Activated naive CD8-positive, alpha-beta T cell (primary cell): ENCODE measurements at regions not wholly inside any gene's neighbourhood (a gene's known extent, or its start where the extent isn't known, plus 50 kb on each side); places are given as distances from the start of the nearest gene placed in this dataset.

Experiments used
- H3K27ac Mint-ChIP-seq: one replicate; pipeline ENCODE4 v1.8.0; 2021; ENCODE audit warnings: mixed read lengths
- H3K27me3 Mint-ChIP-seq: one replicate; pipeline ENCODE4 v1.8.0; 2021; ENCODE audit warnings: mixed read lengths
- H3K36me3 Mint-ChIP-seq: one replicate; pipeline ENCODE4 v1.8.0; 2021; ENCODE audit warnings: mixed read lengths
- H3K4me1 Mint-ChIP-seq: one replicate; pipeline ENCODE4 v1.8.0; 2021; ENCODE audit warnings: low read depth, mixed read lengths
- H3K4me3 Mint-ChIP-seq: one replicate; pipeline ENCODE4 v1.8.0; 2021; ENCODE audit warnings: mild to moderate bottlenecking, mixed read lengths
- H3K9me3 Mint-ChIP-seq: one replicate; pipeline ENCODE4 v1.8.0; 2021; ENCODE audit warnings: low read depth, mixed read lengths

DNA sequence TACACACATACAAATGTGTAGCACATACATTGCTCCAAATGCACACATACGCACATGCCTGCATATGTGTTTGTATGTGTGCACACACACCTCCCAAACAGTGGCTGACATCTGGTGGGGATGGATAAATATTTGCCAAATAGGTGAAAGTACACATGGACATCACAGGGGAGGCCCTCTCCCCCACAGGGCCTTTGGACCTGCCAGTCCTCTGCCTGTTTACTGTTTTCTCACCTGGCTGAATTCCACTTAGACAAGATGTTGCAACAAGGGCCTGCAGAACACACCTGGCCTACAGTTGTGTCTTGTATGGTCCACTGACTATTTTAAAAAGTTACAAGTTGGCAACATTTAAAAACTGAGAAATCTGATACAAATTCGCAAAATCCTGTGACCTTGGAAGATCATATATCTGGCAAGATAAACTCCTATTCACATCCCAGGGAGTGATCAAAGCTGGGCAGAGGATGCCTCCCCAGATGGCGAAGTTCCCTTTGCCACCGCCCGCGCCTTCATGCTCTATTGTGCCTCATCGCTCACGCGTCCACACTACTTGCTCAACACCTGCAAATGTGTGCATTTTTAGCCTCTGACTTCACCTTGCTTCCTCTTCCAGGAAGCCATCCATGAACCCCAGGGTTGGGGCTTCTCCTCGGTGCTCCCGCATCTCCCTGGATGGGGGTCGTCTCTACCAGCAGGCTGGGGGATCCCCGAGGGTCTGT is 118.4 kb upstream of the FZD10 start:
- Mint-ChIP-seq H3K27me3 (peaks cover 50% of the 10 kb centered on the region), H3K4me1 (no peaks in the 10 kb centered on the region), H3K27ac (no peak overlapping the region), H3K9me3 (no peaks in the 10 kb centered on the region), H3K36me3 (no peaks in the 10 kb centered on the region), H3K4me3 (no peak overlapping the region)

DNA sequence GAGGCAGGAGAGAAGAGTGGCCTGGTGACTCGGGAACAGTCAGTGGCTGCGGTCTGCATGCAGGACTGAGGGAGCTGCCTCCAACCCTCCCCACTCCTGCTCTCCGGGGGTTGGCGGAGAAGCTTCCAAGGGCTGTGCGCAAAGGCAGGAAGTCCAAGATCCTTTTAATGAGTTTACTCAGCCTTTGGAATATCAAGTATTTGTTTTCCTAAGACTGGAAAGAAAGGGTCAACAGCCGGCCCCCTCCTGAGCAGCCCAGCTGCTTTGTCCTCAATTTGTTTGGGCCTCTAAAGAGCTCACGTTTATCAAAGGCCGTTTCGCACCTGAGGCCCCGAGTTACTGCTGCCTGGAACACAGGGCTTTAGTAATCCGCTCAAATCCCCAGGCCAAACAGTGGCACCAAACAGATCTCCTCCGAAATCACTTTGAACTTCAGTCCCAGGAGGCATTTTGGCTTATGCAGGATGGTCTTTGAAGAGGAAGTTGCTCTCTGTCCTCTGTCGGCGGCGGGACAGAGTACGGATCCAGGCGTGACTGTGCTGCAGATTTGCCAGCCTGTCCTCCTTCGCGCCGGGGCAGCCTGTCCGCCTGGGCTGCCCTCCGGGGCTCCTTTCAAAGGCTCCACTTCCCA is 117.2 kb upstream of the FZD10 start:
- H3K36me3 Mint-ChIP-seq = no peaks in the 10 kb centered on the region
- no peak overlapping the region for H3K27ac Mint-ChIP-seq
- peaks cover 43% of the 10 kb centered on the region for H3K27me3 Mint-ChIP-seq
- no peaks in the 10 kb centered on the region for H3K4me1 Mint-ChIP-seq
- no peak overlapping the region for H3K4me3 Mint-ChIP-seq
- H3K9me3 Mint-ChIP-seq = no peaks in the 10 kb centered on the region

DNA sequence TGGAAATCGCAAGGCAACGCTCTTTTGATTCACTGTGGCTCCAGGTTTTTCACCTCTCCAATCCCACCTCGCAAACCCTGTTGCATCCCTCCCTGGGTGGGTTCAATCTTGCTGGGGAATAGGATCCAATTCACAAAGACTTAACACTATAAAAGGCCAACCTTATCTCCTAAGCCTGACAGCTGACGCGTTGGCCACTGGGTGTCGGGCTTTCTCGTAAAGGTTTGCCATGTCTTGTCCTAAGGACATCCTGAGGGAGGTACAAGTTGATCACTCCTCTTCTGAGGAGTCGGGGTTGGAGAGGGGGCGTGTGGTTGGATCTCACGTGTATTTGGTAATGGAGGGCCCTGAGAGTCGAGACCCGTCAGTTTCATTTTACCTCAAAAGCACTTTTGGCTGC is 112.6 kb upstream of the FZD10 start:
- no peak overlapping the region for H3K27ac Mint-ChIP-seq
- H3K36me3 Mint-ChIP-seq = no peaks in the 10 kb centered on the region
- peaks cover under 1% of the 10 kb centered on the region for H3K9me3 Mint-ChIP-seq
- H3K4me3 Mint-ChIP-seq = no peak overlapping the region
- no peaks in the 10 kb centered on the region for H3K4me1 Mint-ChIP-seq
- H3K27me3 Mint-ChIP-seq = peaks cover 30% of the 10 kb centered on the region

DNA sequence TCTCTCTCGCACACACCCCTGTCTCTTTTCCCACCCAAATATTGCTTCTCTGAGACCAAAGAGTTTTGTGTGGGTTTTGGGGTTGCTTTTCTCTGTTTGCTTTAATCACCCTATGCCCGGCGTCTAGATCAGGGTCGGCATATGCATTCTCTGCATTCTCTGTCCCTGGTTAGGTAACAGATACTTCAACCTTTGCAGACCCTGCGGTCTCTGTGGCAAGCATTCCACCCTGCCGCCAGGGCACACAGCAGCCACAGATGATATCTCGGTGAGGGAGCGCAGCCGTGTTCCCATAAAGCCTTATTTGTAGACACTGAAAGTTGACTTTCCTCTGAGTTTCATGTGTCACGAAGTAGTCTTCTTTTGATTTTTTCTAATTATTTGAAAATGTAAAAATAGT is 110.4 kb upstream of the FZD10 start:
- Mint-ChIP-seq H3K27ac (no peak overlapping the region), H3K36me3 (no peaks in the 10 kb centered on the region), H3K9me3 (peaks cover 5% of the 10 kb centered on the region), H3K4me3 (no peak overlapping the region), H3K4me1 (no peaks in the 10 kb centered on the region), H3K27me3 (peaks cover 21% of the 10 kb centered on the region)

DNA sequence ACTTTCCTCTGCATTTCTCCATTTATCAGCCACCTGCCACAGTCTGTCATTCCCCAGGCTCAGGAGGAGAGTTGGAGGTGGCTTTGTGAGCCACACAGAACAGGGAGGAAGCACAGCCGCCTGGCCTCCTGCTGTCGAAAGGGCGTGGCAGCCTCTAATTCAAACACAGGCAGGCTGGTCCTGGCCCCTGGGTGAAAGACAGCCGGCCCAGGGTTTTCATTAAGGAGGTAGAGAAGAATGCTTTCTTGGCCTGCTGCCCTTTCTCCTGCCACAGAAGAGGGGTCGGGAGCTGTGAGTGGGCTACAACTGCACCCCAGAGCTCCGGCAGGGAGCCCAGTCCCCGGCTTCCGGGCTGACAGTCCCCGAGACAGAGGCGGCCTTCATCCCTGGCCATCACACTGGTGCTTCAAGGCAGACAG is 108.6 kb upstream of the FZD10 start:
- Mint-ChIP-seq H3K36me3 (no peaks in the 10 kb centered on the region), H3K27me3 (peaks cover 12% of the 10 kb centered on the region), H3K4me1 (no peaks in the 10 kb centered on the region), H3K9me3 (peaks cover 5% of the 10 kb centered on the region), H3K4me3 (no peak overlapping the region), H3K27ac (no peak overlapping the region)

DNA sequence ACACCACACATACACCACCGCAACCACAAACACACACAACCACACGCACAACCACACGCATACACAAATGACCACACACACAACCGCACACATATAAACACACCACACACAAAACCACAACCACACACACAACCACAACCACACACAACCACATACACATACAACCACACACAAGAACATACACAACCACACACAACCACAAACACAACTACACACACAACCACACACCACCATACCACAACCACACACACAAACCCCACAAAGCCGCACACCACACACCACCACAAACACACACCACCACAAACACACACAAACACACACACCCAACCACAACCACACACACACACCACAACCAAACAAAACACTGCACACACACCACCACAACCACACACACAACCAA is 107.5 kb upstream of the FZD10 start:
- Mint-ChIP-seq H3K4me3 (no peak overlapping the region), H3K27me3 (peaks cover 9% of the 10 kb centered on the region), H3K27ac (no peak overlapping the region), H3K36me3 (no peaks in the 10 kb centered on the region), H3K9me3 (peaks cover 5% of the 10 kb centered on the region), H3K4me1 (no peaks in the 10 kb centered on the region)

DNA sequence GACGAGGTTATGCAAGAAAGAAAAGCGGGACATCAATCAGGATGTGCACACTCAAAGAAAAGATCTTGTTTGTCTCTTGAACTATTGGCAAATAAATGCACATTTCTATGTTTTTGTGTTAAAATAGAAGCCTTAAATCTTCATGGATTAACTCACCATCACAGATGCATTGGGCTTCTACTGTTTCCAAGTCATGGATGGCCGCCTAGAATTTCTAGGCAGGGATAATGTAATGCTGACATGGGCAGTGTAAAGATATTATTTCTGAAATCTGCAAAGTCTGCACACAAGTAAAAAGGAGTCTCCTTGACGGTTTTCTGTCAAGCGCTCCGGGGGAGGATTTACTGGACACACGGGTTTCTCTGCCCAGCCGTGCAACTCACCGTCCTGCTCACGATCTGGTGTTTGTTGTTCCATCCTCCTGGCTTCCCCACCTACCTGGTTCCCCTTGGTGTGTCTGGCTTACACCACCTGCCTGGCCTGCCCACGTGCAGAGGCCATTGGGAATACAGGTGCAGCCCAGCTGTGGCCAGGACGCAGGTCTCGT is 103.3 kb upstream of the FZD10 start:
- H3K27ac Mint-ChIP-seq = no peak overlapping the region
- H3K27me3 Mint-ChIP-seq = peaks cover 4% of the 10 kb centered on the region
- peaks cover 5% of the 10 kb centered on the region for H3K9me3 Mint-ChIP-seq
- no peaks in the 10 kb centered on the region for H3K36me3 Mint-ChIP-seq
- no peak overlapping the region for H3K4me3 Mint-ChIP-seq
- no peaks in the 10 kb centered on the region for H3K4me1 Mint-ChIP-seq

DNA sequence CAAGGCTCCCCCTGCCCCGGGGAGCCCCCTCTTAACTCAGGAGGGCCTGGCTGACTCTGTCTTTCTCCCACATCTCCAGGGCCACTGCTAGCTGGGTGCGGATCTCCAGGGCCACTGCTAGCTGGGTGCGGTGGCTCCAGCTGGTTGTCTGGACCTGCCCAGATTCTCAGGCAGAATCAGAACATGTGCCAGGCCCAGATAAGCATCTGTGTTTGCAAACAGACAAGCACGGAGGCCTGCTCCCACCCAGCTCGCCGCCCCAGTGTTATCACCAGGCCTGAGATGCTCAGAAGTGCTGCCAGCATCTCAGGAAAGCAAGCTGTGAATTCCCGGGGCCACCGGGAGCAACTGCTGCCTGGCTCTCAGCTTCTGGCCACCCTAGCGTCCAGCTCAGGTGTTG is 98.4 kb upstream of the FZD10 start:
- peaks cover 4% of the 10 kb centered on the region for H3K27me3 Mint-ChIP-seq
- H3K4me1 Mint-ChIP-seq = no peaks in the 10 kb centered on the region
- no peak overlapping the region for H3K27ac Mint-ChIP-seq
- H3K9me3 Mint-ChIP-seq = no peaks in the 10 kb centered on the region
- H3K36me3 Mint-ChIP-seq = no peaks in the 10 kb centered on the region
- no peak overlapping the region for H3K4me3 Mint-ChIP-seq

DNA sequence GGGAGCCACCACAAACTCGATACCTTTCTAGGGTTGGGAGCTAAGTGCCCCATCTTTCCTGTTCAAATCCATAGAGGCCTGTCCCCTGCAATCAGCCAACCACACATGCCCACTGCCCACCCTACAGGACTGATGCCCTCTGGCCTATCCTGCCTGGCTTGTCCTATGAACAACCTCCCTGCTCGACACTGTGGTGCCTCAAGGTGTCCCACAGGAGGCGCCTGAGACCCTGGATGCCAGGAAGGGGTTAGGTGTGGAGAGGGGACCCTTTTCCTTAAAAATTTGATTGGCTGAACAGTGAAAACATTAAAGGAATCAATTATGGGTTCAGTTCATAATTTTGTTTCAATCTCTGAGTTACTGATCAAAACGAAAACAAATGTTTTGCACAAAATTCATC is 97.3 kb upstream of the FZD10 start:
- no peak overlapping the region for H3K4me3 Mint-ChIP-seq
- peaks cover 4% of the 10 kb centered on the region for H3K27me3 Mint-ChIP-seq
- H3K27ac Mint-ChIP-seq = no peak overlapping the region

DNA sequence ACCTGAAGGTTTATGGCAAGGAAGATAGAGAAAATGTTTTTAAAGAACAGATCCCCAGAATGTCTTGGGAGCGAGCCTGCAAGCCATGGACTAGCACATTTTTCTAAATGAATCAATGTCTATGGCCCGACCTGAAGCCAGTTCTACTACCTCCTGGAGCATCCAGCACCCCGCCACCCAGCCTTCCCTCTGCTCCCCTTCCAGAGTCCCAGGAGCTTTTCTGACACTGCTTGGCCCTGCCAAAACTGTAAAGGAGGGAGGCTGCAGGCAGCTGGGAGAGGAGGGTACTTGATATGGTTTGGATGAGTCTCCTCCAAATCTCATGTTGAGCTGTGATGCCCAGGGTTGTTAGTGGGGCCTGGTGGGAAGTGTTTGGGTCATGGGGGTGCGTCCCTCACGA is 95.5 kb upstream of the FZD10 start:
- H3K4me1 Mint-ChIP-seq = no peaks in the 10 kb centered on the region
- no peak overlapping the region for H3K4me3 Mint-ChIP-seq
- H3K36me3 Mint-ChIP-seq = no peaks in the 10 kb centered on the region
- no peaks in the 10 kb centered on the region for H3K9me3 Mint-ChIP-seq
- peaks cover 2% of the 10 kb centered on the region for H3K27me3 Mint-ChIP-seq
- H3K27ac Mint-ChIP-seq = no peak overlapping the region

More for the DNA sequence above, 97.3 kb upstream of the FZD10 start:
- no peaks in the 10 kb centered on the region for H3K4me1 Mint-ChIP-seq
- no peaks in the 10 kb centered on the region for H3K9me3 Mint-ChIP-seq
- H3K36me3 Mint-ChIP-seq = no peaks in the 10 kb centered on the region

DNA sequence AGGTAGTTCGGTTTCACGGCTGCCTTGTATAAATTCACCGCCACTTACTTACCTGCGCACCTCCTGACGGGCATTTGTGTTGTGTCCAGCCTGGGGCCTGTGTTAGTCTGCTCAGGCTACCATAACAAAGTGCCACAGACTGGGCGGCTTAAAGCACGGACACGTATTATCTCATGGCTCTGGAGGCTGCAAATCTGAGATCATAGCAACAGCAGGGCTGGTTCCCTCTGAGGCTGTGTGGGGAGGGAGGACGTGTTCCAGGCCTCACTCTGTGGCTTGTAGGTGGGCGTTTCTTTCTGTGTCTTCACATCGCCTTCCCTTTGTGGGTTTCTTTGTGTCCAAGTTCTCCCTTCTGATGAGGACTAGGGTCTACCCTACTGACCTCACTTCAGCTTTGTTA is 93.5 kb upstream of the FZD10 start:
- H3K27me3 Mint-ChIP-seq = peaks cover 3% of the 10 kb centered on the region

DNA sequence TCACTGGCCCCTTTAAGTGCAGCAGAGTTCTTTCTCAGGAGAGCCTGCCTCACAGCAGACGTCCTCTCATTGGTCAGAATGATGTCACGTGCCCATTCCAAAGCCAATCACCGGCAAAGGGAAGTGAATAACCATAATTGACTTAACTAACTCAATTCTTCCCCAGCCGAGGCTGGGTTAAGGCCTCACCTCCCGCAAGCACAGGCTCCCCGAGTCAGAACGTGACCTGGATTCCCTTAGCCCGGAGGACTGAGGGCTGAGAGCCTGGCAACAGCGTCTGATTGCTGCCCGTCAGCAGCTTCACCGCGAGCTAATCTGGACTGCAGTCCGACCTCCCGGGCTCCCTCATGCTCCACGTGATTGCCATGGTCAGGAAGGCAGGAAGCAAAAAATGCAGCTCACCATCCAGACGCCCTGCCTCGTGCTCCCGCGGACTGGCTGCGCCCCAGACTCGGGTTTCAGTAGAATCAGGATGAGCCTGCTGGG is 92.1 kb upstream of the FZD10 start:
- Mint-ChIP-seq H3K27me3 (peaks cover 8% of the 10 kb centered on the region), H3K36me3 (no peaks in the 10 kb centered on the region), H3K9me3 (no peaks in the 10 kb centered on the region), H3K4me1 (no peaks in the 10 kb centered on the region), H3K27ac (no peak overlapping the region), H3K4me3 (no peak overlapping the region)

More for the DNA sequence above, 93.5 kb upstream of the FZD10 start:
- Mint-ChIP-seq H3K27ac (no peak overlapping the region), H3K4me3 (no peak overlapping the region), H3K4me1 (no peaks in the 10 kb centered on the region), H3K36me3 (no peaks in the 10 kb centered on the region), H3K9me3 (no peaks in the 10 kb centered on the region)

DNA sequence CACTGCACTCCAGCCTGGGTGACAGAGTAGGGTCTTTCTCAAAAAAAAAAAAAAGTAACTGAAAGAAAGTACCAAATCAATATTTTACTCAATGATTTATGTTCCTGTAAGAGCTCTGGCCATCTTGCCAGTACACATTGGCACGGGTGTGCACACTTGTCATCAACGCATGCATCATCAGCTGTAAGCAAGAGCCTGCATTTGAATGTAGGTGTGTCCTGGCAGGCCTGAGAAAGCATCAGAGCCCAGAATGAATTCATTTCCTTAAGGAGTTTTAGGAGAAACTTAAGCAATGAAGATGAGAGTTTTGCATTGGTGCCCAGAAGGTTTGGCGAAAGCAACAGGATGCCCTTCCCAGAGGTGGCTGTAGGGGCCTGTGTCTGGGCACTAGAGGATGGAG is 88.5 kb upstream of the FZD10 start:
- Mint-ChIP-seq H3K4me3 (no peak overlapping the region), H3K27ac (no peak overlapping the region), H3K27me3 (peaks cover 20% of the 10 kb centered on the region), H3K36me3 (no peaks in the 10 kb centered on the region), H3K4me1 (peaks cover 2% of the 10 kb centered on the region), H3K9me3 (no peaks in the 10 kb centered on the region)

DNA sequence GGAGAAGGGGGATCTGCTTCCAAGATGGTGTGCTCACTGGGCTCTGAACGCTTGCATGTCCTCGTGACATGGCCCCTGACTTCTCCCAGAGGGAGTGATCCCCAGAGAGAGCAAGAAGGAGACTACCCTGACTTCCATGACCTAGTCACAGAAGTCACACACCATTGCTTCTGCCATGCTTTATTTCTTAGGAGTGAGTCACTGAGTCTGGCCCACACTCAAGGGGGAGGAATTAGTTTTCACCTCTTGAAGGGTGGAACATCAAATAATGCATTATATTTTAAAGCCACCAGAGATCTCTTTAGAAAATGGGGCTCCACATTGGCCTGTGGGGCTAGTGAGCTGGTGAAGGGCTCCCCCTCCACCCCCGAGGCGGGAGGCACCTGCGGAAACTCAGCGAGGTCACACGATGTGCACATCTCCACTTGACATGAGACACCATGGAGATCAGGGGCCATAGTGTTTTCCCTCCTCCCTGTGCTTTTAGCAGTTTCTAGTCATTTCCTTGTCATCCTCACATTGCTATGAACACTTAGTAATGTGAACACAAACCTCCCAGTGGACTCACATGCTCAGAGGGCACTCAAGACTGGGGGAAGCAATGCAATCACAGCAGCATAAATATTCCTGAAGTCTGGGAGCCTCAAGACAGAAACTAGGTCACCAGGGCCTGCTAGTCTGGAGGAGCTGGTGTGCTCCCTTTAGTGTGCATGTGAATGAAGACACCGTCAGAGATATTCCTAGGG is 87.4 kb upstream of the FZD10 start:
- H3K4me3 Mint-ChIP-seq = no peak overlapping the region
- H3K36me3 Mint-ChIP-seq = no peaks in the 10 kb centered on the region
- H3K27ac Mint-ChIP-seq = no peak overlapping the region
- peaks cover 5% of the 10 kb centered on the region for H3K9me3 Mint-ChIP-seq
- peaks cover 2% of the 10 kb centered on the region for H3K4me1 Mint-ChIP-seq
- H3K27me3 Mint-ChIP-seq = peaks cover 27% of the 10 kb centered on the region

DNA sequence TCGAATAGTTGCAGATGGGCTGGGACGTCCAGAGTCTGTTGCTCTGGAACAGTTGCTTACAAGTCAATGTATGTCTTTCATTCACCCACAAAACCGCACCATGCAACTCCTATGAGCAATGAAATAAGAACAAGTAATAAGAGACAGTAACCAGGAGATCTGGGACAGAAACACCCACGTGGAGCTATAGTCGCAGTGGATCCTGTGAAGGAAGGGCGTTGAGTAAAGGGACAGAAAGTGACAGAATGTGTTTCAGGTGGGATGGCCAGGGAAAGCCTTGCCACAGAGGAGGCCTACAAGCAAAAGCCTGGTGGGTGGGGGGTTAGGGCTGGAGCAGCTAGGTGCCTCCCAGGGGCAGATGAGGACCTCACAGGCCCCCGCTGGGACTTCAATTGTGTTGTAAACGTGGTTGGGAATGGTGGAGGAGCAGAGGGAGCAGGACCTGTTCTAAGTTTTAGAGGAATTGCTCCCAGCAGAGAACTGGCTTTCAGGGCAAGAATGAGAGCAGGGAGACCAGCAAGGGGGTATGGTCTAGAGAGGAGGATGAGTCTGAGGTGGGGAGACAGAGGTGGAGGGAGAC is 86.7 kb upstream of the FZD10 start:
- Mint-ChIP-seq H3K9me3 (peaks cover 5% of the 10 kb centered on the region), H3K4me1 (peaks cover 2% of the 10 kb centered on the region), H3K27me3 (peaks cover 27% of the 10 kb centered on the region), H3K4me3 (no peak overlapping the region), H3K27ac (no peak overlapping the region), H3K36me3 (no peaks in the 10 kb centered on the region)
